HG02981 (cell line): ENCODE measurements at regions not wholly inside any gene's neighbourhood (a gene's known extent, or its start where the extent isn't known, plus 50 kb on each side); places are given as distances from the start of the nearest gene placed in this dataset.
A peak's percentile ranks its signal among the peaks of the same experiment; 100 is the strongest.
"Not testable (repeated sequence)": the region's sequence is repeated elsewhere in the genome, so short reads cannot be mapped to it uniquely, and the experiment has no call there.

Source experiments
- ATAC-seq: cut with Tn5 transposase; IDR thresholded peaks from one replicate; pipeline ENCODE4 v1.9.1; 2021; ENCODE audit warnings: mild to moderate bottlenecking, moderate library complexity; ENCODE audit not compliant: unreplicated experiment

DNA sequence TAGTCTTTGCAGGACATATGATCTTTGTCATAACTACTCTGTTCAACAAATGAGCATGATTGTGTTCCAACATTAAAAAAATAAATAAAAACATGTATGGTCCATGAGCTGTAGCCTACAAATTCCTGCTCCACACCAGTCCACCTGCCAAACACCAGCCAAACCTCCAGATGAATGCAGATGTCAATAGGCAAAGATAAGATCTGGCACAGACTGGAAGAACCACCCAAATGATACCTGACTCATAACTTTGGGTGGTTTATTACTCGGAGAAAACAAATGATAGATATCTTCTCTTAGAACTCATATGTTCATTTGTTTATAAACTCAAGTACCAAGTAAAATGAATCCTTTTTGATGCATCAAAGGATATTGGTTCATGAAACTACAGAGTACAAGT lies 425.1 kb downstream of the GBA3 start:
- ATAC-seq = no peak

DNA sequence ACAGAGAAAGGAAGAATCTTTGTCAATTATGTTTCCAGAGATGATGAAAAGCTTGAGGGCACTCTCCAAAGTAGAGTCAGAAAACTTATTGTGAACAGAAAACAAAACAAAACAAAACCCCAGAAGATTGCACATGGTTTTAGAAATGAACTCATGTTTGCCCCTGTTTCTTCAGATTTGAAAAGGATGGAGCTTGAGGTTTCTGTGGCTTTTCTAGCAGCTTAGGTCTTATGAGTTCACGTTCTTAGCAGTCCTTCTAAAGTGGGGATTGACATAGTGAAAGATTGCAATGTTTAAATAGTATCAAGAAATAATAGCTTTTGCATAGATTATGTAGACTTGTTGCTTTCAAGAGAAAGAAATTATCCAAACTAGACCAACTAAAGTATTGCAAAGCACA lies 421.8 kb downstream of the GBA3 start:
- no peak for ATAC-seq

DNA sequence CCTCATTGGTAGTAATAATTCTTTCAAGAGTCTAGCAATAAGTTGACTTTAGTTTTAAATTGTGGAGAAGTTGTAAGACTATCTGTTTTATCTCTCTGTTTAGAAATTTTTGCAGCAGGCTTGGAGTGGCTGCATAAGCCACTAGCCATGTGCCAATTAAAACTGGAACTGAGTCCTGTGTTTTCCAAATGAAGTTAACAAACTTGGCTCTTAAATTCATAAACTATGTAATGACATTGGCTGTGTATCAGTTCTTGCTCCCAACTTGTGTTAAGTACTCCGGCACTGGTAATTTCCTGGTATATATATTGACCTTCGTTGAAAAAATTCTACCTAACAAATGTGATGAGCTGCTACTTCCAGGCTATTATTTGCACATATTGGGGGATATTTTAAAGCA lies 420.4 kb downstream of the GBA3 start:
- ATAC-seq = no peak

DNA sequence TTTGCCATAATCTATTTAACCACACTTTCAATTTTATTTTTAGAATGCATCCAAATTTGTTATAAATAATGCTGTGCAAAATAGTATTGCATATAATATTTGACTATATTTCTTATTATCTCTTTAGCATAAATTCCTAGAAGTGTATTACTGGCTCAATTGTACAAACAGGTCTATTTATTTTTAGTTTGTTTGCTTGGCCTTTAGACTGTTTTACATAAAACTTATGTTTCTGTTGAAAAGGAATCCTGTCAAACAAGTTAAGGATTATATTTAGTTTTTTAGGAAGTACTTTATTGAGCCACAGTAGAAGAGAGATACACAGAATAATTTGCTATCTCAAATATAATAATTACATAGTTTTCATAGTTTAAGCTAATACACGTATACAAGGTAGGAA lies 413.8 kb downstream of the GBA3 start:
- no peak for ATAC-seq

DNA sequence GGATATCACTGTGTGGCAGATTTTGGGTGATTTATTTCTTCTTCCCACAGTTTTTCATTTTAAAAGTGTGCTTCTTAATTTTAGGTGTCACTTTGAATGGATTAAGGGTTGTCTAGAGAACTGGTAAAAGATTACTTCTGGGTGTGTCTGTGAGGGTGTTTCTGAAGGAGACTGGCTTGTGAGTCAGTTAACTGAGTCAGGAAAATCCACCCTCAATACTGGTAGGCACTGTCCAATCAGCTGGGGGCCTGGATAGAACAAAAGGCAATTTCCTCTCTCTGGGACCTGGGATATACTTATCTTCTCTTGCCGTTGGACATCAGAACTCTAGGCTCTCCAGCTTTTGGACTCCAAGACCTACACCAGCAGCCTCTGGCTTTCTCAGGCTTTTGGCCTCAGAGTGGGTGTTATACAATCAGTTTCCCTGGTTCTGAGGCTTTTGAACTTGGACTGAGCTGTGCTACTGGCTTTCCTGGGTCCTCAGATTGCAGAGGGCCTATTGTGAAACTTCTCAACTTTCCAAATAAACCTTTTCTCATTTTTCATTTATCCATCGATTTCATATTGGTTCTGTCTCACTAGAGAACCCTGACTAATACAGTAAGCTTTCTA lies 413.1 kb downstream of the GBA3 start:
- ATAC-seq = no peak

DNA sequence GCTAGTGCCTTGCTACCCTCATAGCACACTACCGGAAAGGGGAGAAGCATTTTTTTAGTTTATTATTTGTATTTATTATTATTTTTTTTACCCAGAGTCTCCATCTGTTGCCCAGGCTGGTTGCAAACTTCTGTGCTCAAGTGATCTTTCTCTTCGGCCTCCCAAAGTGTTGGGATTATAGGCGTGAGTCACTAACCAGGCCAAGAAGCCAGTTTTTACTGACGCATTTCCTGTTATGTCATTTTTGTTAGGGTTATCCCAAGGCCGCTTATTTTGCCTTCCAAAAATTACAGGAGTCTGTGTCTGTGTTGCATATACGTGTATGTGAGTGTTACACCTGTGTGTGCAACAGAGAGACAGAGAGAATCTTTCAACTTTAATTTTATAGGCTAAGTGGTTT lies 404.5 kb downstream of the GBA3 start:
- ATAC-seq = no peak

DNA sequence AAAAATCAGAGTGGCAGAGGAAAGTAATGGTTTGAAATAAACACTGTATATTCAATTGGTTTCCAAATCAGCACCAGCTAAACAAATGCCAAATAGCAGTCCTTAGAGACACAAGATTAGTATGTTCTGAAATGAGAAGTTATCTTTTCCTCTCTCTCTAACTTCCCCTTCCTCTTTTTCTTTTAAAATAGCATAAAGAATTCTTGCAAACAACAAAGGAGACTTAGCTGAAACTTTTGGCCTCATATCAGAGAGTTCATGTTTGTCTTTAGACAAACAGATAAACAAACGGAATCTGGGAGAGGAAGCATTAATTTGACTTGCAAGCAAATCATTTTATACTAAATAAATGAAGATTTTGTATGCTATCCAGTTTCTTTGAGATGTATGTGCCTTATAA lies 399.0 kb downstream of the GBA3 start:
- ATAC-seq = no peak

DNA sequence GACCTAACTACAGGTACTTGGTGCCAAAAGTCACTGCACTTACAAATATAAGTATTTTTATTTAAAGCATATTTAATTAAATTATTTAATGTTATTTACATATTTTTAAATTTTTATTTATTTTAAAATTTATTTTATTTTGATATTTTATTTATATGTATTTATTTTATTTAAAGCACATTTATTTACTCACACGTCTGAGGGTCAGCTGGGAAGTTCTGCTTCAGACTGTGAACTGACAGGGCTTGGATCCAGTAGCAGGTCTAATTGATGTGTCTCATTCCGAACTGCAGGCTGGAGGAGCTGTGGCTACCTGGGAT lies 392.5 kb downstream of the GBA3 start:
- no peak for ATAC-seq

DNA sequence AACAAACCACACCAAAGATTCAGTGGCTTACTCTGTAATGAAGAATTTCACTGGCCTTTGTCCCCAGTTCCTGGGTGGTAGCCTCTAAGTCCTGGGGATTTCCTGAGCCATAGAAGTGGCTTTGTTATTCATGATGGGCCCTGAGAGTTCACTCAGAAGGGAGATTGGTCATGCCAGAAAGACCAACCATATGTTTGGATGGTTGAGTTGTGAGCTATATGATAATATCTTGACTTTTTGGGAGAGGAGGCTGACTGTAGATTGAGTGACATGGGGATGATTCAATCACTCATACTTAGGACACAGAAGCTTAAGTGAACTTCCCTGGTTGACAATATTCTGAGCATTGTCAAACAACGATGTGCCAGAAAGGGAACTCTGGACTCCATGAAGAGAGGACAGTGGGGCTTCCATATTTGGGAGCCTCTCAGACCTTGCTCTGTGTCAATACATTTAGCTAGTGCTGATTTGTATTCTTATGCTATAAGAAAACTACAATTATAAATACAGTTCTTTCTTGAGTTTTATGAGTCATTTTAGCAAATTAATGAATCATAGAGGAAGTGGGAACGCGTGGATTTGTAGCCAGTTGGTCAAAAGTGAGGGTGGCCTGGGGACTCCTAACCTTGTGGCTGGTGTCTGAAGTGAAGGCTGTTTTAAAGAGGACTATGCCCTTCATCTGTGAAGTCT lies 392.0 kb downstream of the GBA3 start:
- peak; percentile 51 for ATAC-seq

DNA sequence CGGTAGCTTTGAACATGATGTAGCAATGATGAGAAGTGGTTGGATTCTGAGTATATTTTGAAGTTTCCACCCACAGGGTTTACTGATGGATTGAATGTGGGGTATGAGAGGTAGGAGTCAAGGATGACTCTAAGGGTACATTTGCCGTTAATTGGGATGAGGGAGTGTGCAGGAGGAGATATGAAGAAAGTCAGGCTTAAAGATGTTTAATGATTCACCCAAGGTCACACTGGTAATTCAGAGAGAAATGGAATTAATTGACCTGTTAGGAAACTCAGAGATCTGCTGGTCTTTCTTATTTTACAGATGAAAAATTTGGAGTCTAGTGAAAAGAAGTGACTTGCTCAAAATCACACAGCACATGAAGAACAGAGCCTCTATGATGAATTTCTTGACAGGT lies 390.7 kb downstream of the GBA3 start:
- no peak for ATAC-seq

DNA sequence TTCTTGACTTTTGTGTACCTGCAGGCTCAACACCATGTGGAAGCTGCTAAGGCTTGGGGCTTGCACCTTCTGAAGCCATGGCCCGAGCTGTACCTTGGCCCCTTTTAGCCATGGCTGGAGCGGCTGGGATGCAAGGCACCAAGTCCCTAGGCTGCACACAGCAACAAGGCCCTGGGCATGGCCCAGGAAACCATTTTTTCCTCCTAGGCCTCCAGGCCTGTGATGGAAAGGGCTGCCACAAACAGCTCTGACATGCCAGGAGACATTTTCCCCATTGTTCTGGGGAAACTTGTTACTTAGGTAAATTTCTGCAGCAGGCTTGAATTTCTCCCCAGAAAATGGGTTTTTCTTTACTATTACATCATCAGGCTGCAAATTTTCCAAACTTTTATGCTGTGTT lies 387.4 kb downstream of the GBA3 start:
- not testable (repeated sequence) for ATAC-seq

DNA sequence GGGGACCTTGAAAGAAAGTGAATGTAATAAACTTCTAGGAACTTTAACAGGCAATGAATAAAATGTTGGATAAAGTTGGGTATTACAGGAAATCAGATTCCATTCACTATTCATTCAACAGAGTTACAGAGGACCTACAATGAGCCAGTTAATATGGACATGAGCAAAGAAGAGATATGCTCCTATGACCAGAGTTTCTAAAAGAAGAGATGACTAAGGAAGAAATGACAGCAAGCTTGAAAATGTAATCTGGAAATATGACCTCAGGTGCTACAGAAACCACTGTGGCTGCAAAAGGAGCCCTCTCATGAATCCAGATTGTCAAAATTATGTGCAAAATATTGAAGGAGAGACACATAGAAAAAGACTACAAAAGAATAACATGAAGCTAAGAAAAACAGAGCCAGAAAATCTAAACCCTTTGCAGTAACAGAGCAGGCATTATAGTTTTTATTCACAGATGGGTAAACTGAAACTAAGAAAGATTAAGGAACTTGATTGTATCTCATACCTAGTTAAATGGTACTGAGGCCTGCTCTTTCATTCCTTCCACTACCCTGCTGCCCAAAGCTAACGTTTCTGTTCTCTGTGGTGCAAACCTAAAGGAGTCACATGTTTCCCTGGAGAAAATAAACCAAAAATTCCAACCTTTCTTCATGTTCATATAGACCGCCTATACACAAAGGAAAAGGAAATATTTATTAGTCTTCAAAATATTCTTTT lies 378.3 kb downstream of the GBA3 start:
- no peak for ATAC-seq

DNA sequence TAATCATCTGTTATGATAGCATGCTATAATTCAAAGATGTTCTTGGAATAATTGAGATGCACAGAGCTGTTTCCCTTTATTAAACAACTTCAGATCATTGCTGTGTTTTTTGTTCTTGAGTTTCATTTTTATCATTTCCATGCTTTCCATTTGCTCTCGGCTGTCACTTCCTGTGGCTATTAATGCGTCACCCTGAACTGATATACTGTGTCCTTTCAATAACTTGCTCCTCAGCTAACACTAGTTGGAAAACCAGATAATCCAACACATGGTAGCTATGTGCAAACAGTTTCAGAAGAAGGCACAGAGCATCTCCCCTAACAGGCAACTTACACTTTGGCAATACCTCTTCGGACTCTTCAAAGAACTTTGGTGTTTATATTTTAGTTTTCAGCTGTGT lies 376.0 kb downstream of the GBA3 start:
- ATAC-seq = no peak

DNA sequence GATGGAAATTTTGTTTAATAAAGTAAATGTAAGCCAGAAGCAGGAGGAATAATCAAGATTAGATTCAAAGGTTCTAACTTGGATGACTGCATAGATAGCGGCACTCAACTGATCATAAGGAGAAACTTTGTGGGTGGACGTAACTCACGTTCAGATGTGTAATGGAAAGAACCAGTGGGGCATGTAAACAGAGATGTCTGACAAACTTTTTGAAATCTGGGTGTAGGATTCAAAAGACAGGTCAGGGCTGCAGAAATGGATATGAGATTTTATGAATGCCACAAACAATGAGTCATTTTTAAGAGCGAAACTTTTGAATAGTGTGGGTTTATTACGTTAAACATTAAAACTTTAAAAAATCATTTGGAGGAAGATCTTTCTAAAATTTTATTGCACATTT lies 375.6 kb downstream of the GBA3 start:
- no peak for ATAC-seq

DNA sequence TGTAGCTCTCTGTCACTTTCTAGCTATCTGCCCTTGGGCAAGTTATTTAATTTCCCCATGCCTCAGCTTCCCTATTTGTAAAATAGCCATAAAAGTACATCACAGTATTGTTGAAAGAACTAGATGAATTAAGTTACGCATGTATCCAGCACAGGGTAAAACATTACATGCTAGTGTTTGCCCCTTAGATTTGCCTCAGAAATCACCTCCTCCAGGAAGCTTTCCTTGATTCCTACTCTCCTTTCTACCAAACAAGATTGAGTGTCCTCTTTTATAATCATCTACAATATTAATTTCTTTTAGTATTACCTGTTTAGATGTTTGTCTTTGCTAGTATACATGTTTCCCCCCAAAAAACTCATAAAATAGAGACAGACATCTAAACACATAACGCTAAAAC lies 369.5 kb downstream of the GBA3 start:
- ATAC-seq = no peak

DNA sequence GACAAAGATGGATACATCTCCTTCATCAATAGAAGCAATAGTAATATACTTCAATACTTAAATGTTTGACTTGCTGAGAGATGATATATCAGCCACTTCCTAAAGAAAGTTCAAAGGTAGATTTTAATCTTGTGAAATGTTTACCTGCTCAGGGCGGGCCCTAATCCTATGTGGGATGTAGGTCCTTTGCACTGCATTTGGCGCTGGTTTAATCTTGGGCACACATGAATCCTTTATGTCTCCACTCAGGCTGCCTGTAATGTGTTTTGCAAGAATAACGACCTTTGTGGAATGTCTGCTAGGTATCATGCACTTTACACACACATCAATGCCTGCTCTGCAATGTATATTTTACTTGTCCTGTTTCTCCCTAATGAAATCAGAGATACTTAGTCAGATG lies 368.7 kb downstream of the GBA3 start:
- ATAC-seq = no peak

DNA sequence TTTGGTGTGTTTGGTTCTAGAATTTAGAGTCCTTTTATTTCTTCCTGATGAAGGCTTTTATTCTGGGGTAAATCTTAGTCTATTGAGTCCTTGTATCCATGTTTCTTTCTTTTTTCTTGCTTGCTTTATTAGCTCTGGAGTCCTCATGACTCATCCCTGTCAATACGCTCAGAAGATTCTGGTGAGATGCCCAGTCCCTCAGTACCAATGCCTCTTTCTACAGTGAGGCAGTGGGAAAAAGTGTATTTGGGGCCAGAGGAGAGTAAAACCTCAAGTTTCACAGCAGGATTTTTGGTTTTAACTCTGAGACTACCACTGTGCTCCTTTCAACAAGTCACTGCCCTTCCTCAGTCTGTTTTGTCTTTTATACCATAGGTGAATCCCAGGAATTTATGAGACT lies 368.0 kb downstream of the GBA3 start:
- no peak for ATAC-seq

DNA sequence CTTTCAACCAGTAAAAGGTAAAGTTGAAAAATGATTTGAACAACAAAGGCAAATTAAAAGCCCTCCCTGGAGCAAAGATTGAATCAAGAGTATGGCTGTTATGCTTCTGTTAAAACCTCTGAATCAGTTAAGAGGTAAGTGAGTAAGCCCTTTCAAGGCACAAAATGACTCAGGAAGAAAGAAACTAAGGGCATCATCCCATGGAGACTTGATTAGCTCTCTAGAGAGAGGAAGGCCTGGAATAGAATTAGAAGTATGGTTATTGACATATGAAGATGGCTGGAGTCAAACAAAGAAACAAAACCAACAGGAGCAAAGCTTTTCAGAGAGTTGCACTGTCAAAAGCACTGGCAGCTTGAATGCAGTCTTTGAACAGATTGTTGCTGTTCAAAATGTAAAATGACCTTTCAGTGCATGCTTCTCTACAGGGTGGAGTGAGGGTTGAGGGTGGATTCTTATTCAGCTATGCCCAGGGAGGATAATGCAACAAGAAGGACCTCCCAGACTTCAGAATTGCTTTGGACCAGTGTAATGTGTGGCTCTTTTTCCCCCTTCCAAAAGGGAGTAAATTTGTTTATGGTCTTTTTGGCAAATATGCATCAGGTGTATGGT lies 365.5 kb downstream of the GBA3 start:
- ATAC-seq = no peak

DNA sequence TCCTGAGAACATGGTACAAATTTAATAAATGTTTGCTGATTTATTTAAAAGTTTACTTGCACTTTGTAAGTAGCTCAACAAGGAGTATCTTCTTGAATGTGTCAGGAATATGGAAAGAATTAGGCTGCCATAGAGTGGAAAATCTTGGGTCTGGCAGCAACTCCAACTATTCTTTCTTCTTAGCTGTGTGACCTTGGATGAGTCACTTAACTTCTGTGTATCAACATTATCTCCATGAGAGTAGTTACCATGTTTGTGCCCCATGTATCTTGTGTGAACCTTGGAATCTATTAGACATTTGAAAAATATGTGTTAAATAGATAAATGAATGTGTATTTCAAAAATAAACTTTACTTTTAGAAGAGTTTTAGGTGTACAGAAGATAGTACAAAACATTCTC lies 348.8 kb downstream of the GBA3 start:
- no peak for ATAC-seq

DNA sequence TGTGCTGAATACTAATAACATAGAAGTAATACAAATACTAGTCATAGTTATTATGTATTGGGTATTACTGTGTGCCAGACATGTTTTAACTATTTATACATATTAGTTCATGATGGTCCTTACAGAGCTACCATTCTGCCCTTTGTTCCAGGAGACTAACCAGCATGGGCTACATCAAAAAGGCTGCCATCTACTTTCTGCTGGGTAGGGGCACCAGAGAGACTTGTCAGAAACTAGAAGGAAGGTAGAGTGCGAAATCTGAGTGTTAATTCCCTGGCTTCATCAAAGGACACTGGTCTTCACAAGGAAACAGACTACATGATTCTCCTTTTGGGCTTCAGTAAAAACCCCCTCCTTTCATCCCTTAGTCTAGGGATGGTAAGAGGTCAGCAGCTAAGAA lies 347.8 kb downstream of the GBA3 start:
- ATAC-seq = no peak

DNA sequence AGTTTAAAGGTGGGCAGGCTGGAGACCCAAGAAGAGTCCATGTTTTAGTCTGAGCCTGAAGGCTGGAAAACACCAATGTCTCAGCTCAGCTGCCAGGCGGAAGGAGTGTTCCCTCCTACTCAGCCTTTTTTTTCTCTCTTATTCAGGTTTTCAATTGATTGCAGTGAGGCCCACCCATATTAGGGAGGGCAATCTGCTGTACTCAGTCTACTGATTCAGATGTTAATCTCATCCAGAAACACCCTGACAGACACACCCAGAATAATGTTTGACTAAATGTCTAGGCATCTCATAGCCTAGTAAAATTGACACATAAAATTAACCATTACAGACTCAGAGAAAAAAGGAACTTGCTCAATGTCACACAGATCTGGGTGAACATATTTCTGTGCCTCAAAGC lies 347.1 kb downstream of the GBA3 start:
- ATAC-seq = no peak
